Ishikawa (cell line): ENCODE measurements at regions not wholly inside any gene's neighbourhood (a gene's known extent, or its start where the extent isn't known, plus 50 kb on each side); places are given as distances from the start of the nearest gene placed in this dataset.

Experiments
- CEBPB ChIP-seq: IDR thresholded peaks from 2 replicates; pipeline ENCODE4 v1.6.1; 2012
- CREB1 ChIP-seq: IDR thresholded peaks from 2 replicates; pipeline ENCODE4 v1.6.1; 2012; ENCODE audit warnings: low read depth
- EGR1 ChIP-seq: IDR thresholded peaks from 2 replicates; pipeline ENCODE4 v1.6.1; 2012
- NFIC ChIP-seq: IDR thresholded peaks from 2 replicates; pipeline ENCODE4 v1.6.1; 2012
- YY1 ChIP-seq: IDR thresholded peaks from 2 replicates; pipeline ENCODE4 v1.6.1; 2012; ENCODE audit warnings: low read depth
- TF ChIP-seq, protein P1 (sequence below): IDR thresholded peaks from 2 replicates; pipeline ENCODE4 v1.6.1; 2012
- TF ChIP-seq, protein P2 (sequence below): IDR thresholded peaks from 2 replicates; pipeline ENCODE4 v1.6.1; 2012; ENCODE audit warnings: low read depth, mild to moderate bottlenecking

DNA sequence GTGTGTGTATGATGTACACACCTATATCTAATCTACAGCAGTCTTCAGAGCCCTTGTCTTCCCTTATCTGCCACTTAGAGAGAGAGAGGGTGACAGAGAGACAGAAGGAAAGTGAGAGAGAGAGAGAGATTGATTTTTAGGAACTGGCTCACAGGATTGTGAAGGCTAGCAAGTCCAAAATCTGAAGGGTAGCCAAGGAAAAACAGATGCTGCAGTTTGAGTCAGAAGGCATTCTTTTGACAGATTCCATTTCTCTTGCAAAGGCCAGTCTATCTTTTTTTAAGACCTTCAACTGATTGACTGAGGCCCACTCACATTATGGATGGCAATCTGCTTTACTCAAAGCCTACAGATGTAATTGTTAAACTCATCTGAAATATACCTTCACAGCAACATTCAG lies 664.0 kb upstream of the IGFBP7 start:
- TF ChIP-seq, protein P1, sequence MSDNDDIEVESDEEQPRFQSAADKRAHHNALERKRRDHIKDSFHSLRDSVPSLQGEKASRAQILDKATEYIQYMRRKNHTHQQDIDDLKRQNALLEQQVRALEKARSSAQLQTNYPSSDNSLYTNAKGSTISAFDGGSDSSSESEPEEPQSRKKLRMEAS = no peak
- TF ChIP-seq, protein P2, sequence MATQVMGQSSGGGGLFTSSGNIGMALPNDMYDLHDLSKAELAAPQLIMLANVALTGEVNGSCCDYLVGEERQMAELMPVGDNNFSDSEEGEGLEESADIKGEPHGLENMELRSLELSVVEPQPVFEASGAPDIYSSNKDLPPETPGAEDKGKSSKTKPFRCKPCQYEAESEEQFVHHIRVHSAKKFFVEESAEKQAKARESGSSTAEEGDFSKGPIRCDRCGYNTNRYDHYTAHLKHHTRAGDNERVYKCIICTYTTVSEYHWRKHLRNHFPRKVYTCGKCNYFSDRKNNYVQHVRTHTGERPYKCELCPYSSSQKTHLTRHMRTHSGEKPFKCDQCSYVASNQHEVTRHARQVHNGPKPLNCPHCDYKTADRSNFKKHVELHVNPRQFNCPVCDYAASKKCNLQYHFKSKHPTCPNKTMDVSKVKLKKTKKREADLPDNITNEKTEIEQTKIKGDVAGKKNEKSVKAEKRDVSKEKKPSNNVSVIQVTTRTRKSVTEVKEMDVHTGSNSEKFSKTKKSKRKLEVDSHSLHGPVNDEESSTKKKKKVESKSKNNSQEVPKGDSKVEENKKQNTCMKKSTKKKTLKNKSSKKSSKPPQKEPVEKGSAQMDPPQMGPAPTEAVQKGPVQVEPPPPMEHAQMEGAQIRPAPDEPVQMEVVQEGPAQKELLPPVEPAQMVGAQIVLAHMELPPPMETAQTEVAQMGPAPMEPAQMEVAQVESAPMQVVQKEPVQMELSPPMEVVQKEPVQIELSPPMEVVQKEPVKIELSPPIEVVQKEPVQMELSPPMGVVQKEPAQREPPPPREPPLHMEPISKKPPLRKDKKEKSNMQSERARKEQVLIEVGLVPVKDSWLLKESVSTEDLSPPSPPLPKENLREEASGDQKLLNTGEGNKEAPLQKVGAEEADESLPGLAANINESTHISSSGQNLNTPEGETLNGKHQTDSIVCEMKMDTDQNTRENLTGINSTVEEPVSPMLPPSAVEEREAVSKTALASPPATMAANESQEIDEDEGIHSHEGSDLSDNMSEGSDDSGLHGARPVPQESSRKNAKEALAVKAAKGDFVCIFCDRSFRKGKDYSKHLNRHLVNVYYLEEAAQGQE = no peak
- TF ChIP-seq YY1 (no peak), EGR1 (no peak), CREB1 (no peak), NFIC (no peak), CEBPB (no peak)
